ENCODE measurements at regions not wholly inside any gene's neighbourhood (a gene's known extent, or its start where the extent isn't known, plus 50 kb on each side); places are given as distances from the start of the nearest gene placed in this dataset.
"Not testable (repeated sequence)": the region's sequence is repeated elsewhere in the genome, so short reads cannot be mapped to it uniquely, and the experiment has no call there.

DNA sequence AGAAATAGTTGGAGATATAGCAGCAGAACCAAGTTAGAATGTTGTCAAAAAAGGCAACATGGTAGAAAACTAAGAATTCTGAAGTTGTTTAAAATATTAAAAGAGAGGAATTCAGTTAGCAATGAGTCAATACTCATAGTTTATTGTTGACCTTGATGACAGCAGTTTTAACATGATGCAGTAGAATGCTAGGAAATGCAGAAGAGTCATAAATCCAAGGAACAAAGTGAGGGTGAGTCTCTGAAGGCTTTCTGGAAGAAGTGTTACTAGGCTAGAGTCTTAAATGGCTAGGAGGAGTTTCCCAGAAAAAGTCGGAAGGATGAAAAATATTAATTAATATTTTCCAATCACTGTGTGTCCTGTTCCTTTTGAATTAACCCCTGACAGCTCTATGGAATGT, 807.3 kb downstream of the TSN start:
- in situ Hi-C loops (cut with HindIII; ENCODE audit: low sequenced_read_pairs) = no loop called here
- TF ChIP-seq CTCF (IDR thresholded peaks at IDR 0.05; ENCODE audit: low read depth, low read length) = no peak
- no peak for DNase-seq (ENCODE audit: low read depth, low spot score)
- H3K4me3 ChIP-seq (ENCODE audit: low read depth, low read length) = no peak overlapping the region

DNA sequence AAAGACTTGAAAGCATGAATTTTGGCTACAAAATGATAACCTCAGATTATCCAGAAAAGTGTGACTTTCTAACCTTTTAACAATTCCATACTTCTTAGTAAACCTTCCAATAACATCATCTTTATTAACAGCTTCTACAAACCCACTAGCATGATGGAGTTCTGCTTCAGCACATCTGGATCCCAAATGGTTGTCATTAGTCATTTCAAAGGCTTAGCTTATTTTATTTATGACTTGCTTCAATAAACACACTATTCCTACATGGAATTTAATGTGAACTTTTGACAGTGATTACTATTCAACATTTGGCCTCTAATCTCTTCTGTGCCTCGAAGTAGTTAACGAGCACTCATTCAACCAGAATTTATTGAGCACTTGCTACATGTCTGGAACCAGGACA, 808.3 kb downstream of the TSN start:
- no peak overlapping the region for H3K4me3 ChIP-seq (ENCODE audit: low read depth, low read length)
- in situ Hi-C loops (cut with HindIII; ENCODE audit: low sequenced_read_pairs) = no loop called here
- no peak for DNase-seq (ENCODE audit: low read depth, low spot score)
- TF ChIP-seq CTCF (IDR thresholded peaks at IDR 0.05; ENCODE audit: low read depth, low read length) = no peak

DNA sequence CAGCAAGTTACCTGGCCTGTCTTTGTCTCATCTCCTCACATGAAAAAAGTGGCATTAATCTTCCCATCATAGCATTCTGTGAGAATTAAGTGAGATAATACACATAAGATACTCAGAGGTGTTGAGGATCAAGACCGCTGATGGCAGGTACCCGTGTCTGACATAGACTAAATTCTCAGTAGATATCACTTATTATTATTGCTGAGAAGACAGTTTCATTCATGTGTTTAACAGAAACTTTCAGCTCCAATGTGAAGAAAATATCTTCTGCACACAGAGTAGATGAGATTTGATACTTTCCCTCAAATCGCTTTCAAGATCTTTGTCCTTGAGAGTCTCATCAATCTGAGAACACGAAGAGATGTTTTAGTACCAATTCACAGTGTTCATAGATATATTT, 809.4 kb downstream of the TSN start:
- no peak overlapping the region for H3K4me3 ChIP-seq (ENCODE audit: low read depth, low read length)
- in situ Hi-C loops (cut with HindIII; ENCODE audit: low sequenced_read_pairs) = no loop called here
- no peak for TF ChIP-seq CTCF (IDR thresholded peaks at IDR 0.05; ENCODE audit: low read depth, low read length)
- no peak for DNase-seq (ENCODE audit: low read depth, low spot score)

DNA sequence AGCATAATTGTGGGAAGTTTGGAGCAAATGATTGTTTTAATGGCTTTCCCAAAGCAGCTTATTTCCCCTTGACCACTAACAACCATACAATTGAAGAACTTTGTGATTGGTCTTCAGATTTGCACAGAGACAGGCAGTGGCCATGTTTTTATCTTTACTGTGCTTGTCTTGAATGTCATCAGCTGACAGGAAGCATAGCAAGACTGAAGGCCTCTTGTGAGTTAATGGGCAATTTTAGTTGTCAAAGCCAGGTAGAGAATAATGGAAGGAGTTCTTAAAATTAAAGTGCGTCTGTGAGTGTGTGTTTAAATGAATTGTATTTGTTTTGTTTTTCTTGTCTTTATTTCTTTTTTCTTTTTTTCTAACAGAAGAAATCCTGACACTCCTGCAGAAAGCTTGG, 809.9 kb downstream of the TSN start:
- DNase-seq (ENCODE audit: low read depth, low spot score) = no peak
- no peak for TF ChIP-seq CTCF (IDR thresholded peaks at IDR 0.05; ENCODE audit: low read depth, low read length)
- H3K4me3 ChIP-seq (ENCODE audit: low read depth, low read length) = no peak overlapping the region
- in situ Hi-C loops (cut with HindIII; ENCODE audit: low sequenced_read_pairs) = no loop called here

DNA sequence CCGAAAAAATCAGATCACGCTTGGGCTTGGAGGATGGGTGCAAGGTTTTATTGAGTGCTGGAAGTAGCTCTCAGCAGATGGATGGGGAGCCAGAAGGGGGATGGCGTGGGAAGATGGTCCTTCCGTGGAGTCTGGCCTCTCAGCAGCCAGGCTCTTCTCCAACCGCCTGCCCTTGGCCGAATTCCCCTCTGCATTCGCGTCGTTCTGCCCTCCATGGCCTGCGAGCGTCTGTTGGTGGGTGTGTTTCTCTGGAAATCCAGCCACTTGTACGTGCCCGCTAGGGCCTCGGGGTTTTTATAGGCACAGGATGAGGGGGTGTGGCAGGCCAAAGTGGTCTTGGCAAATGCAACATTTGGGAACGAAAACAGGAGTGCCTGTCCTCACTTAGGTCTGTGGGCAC, 815.2 kb downstream of the TSN start:
- in situ Hi-C loops (cut with HindIII; ENCODE audit: low sequenced_read_pairs) = no loop called here
- TF ChIP-seq CTCF (IDR thresholded peaks at IDR 0.05; ENCODE audit: low read depth, low read length) = no peak
- no peak for DNase-seq (ENCODE audit: low read depth, low spot score)
- H3K4me3 ChIP-seq (ENCODE audit: low read depth, low read length) = no peak overlapping the region

DNA sequence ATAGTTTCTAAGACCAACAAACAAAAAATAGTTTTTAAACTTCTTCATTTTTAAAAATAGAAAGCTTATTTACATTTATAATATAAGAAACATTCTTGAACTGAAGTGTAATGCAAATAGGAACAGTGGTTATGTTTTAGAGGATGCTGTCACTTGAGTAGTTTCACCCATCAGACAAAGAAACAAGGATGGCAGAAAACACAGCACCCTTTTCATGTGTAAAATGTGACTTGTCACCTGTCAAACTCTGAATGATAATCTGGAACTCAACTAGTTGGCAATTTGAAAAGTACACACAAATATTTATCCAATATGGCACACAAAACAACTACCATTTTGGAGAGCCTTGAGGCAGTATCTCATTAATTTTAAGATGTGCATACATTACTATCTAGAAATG, 816.0 kb downstream of the TSN start:
- DNase-seq (ENCODE audit: low read depth, low spot score); H3K4me3 ChIP-seq (ENCODE audit: low read depth, low read length); in situ Hi-C loops (cut with HindIII; ENCODE audit: low sequenced_read_pairs): not testable (repeated sequence)

DNA sequence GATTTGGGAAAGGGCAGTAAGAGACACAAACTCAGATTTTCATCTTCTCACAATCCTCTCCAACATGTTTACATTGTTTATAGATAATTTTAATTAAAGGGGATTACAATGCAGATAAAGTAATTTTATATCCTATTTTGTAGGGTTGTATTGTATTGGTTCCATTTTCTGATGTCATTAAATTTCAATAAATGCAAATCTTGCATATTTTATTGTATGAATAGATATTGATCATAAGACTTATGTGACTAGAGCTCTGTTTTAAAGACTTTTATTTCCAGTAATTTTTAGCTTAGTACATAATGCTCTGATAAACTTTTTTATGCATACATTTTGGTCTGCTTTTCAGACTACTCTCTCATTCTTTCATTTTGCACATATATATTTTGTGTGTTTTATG, 819.6 kb downstream of the TSN start:
- in situ Hi-C loops (cut with HindIII; ENCODE audit: low sequenced_read_pairs) = no loop called here
- no peak for TF ChIP-seq CTCF (IDR thresholded peaks at IDR 0.05; ENCODE audit: low read depth, low read length)
- H3K4me3 ChIP-seq (ENCODE audit: low read depth, low read length) = no peak overlapping the region
- DNase-seq (ENCODE audit: low read depth, low spot score) = no peak

Measured in astrocyte of the spinal cord (primary cell).